GM12891 (cell line): ENCODE measurements at regions not wholly inside any gene's neighbourhood (a gene's known extent, or its start where the extent isn't known, plus 50 kb on each side); places are given as distances from the start of the nearest gene placed in this dataset.

Experiments
- POLR2A ChIP-seq: IDR thresholded peaks from 2 replicates; pipeline ENCODE4 v1.6.1; 2011; ENCODE audit warnings: low read depth, low read length, control low read depth
- POLR2AphosphoS5 ChIP-seq: IDR thresholded peaks from 2 replicates; pipeline ENCODE4 v1.6.1; 2011; ENCODE audit warnings: low read depth, low read length, control low read depth
- SPI1 ChIP-seq: IDR thresholded peaks from 2 replicates; pipeline ENCODE4 v1.6.1; 2011; ENCODE audit warnings: low read depth, low read length, control low read depth

- TF ChIP-seq POLR2AphosphoS5 (no peak), POLR2A (no peak), SPI1 (no peak)
Observed at GRCh38 chr9:87381746-87382145, 115.9 kb upstream of the DAPK1 start.
